ENCODE measurements at regions not wholly inside any gene's neighbourhood (a gene's known extent, or its start where the extent isn't known, plus 50 kb on each side); places are given as distances from the start of the nearest gene placed in this dataset.

- TF ChIP-seq CTCF (conservative IDR thresholded peaks at IDR 0.05; ENCODE audit: low read depth, low read length) (no peak), EZH2 (IDR thresholded peaks at IDR 0.05; ENCODE audit: borderline replicate concordance, low read depth, low read length, poor library complexity, severe bottlenecking) (no peak)
Measured at GRCh38 chr2:7661502-7661901, 744.3 kb downstream of the RNF144A start.
